ENCODE measurements at regions not wholly inside any gene's neighbourhood (a gene's known extent, or its start where the extent isn't known, plus 50 kb on each side); places are given as distances from the start of the nearest gene placed in this dataset.

GRCh38 chr2:129744649-129745048, 234.8 kb upstream of the RAB6C start:
- TF ChIP-seq CTCF (IDR thresholded peaks at IDR 0.05; ENCODE audit: low read depth, low read length, missing input control) (no peak), YY1 (IDR thresholded peaks at IDR 0.05) (no peak), ZBTB33 (IDR thresholded peaks at IDR 0.05) (no peak), TAF1 (conservative IDR thresholded peaks at IDR 0.05) (no peak), REST (IDR thresholded peaks at IDR 0.05) (no peak), HNF4G (IDR thresholded peaks at IDR 0.05) (no peak), SP1 (IDR thresholded peaks at IDR 0.05) (no peak), ATF3 (IDR thresholded peaks at IDR 0.05) (no peak), FOXA1 (IDR thresholded peaks at IDR 0.05) (no peak), JUND (IDR thresholded peaks at IDR 0.05) (no peak), EGR1 (IDR thresholded peaks at IDR 0.05; ENCODE audit: low read depth in 2 of 2) (no peak)

All from liver (tissue), 3 donors.